Nephron (organoid): ENCODE measurements at regions not wholly inside any gene's neighbourhood (a gene's known extent, or its start where the extent isn't known, plus 50 kb on each side); places are given as distances from the start of the nearest gene placed in this dataset.
"Not testable (repeated sequence)": the region's sequence is repeated elsewhere in the genome, so short reads cannot be mapped to it uniquely, and the experiment has no call there.

Source experiments
- H3K27ac Mint-ChIP-seq, 3 experiments: 2 replicates each; pipeline ENCODE4 v1.8.0; 2020; ENCODE audit warnings: mixed read lengths in 3 of 3, mild to moderate bottlenecking in 2 of 3, moderate library complexity in 1 of 3
- H3K27me3 Mint-ChIP-seq: 2 replicates; pipeline ENCODE4 v1.8.0; 2021; ENCODE audit warnings: low read depth, mild to moderate bottlenecking, moderate library complexity, mixed read lengths
- H3K36me3 Mint-ChIP-seq: 2 replicates; pipeline ENCODE4 v1.8.0; 2020; ENCODE audit warnings: low read depth, mixed read lengths
- H3K4me1 Mint-ChIP-seq: 2 replicates; pipeline ENCODE4 v1.8.0; 2020; ENCODE audit warnings: mixed read lengths
- H3K4me3 Mint-ChIP-seq, 3 experiments: 2 replicates each; pipeline ENCODE4 v1.8.0; 2020; ENCODE audit warnings: mild to moderate bottlenecking in 3 of 3, mixed read lengths in 3 of 3, moderate library complexity in 2 of 3
- H3K9me3 Mint-ChIP-seq: 2 replicates; pipeline ENCODE4 v1.8.0; 2020; ENCODE audit warnings: mixed read lengths
- CTCF ChIP-seq, 3 experiments: fragments of 200-600 bp; sonication (generic); IDR thresholded peaks; one replicate each; pipeline ENCODE4 v1.5.0; 2021; ENCODE audit warnings: antibody characterized with exemption in 3 of 3; ENCODE audit not compliant: unreplicated experiment in 3 of 3

DNA sequence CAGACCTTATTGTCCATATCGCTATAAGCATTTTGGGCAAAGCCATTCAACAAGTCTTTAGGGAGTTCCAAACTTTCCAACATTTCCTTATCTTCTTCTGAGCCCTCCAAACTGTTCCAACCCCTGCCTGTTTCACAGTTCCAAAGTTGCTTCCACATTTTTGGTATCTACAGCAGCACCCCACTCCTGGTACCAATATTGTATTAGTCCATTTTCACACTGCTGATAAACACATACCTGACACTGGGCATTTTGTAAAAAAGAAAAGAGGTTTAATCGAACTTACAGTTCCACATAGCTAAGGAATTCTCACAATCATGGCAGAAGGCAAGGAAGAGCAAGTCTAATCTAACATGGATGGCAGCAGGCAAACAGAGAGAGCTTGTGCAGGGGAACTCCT is 834.1 kb upstream of the GBE1 start:
- no peak overlapping the region for H3K4me3 Mint-ChIP-seq
- no peaks in the 10 kb centered on the region for H3K4me1 Mint-ChIP-seq
- H3K27me3 Mint-ChIP-seq = no peaks in the 10 kb centered on the region
- H3K9me3 Mint-ChIP-seq = peaks cover 15% of the 10 kb centered on the region
- H3K27ac Mint-ChIP-seq = no peak overlapping the region
- no peak for TF ChIP-seq CTCF (IDR thresholded peaks at IDR 0.05; ENCODE audit: unreplicated experiment in 3 of 3)
- no peaks in the 10 kb centered on the region for H3K36me3 Mint-ChIP-seq

DNA sequence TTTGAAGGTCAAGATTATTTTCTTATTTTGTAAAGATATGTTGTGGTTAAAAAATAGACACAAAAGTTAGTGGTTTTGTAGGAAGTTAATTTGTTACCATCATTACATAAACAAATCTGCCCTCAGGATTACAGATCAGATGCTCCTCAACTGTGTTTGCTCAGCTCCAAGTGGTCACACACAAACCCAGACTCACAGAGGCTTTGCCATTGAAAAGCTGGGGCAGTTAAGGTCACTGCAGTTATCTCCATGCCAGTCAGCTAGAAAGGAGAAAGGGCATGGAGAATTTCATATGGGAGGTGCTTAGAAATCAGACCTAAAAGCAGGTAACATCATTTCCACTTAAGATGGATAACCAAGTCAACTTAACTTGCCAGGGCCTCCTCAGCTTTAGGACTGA is 825.7 kb upstream of the GBE1 start:
- Mint-ChIP-seq H3K36me3 (no peaks in the 10 kb centered on the region), H3K27ac (no peak overlapping the region), H3K9me3 (no peaks in the 10 kb centered on the region), H3K27me3 (no peaks in the 10 kb centered on the region), H3K4me3 (no peak overlapping the region), H3K4me1 (no peaks in the 10 kb centered on the region)
- no peak for TF ChIP-seq CTCF (IDR thresholded peaks at IDR 0.05; ENCODE audit: unreplicated experiment in 3 of 3)

DNA sequence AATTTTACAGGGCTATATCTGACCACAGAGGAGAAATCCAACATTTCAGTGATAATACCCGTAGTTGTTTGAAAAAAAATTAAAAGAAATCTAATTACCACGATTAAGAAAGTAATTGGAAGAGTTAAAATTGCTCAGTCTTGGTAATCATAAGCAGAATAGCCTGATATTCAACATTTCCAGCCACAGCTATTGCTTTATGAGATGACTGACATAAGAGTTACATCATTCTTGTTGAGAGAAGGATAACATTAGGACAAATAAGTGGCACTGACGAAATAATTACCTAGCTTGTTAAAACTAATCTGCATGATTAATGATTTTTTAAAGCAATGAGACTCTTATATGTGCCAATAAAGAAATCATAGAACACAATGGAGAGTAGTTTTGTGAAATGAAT is 825.0 kb upstream of the GBE1 start:
- Mint-ChIP-seq H3K27ac (no peak overlapping the region), H3K36me3 (no peaks in the 10 kb centered on the region), H3K27me3 (no peaks in the 10 kb centered on the region), H3K4me3 (no peak overlapping the region), H3K9me3 (no peaks in the 10 kb centered on the region), H3K4me1 (no peaks in the 10 kb centered on the region)
- TF ChIP-seq CTCF (IDR thresholded peaks at IDR 0.05; ENCODE audit: unreplicated experiment in 3 of 3) = no peak

- not testable (repeated sequence) for H3K27ac Mint-ChIP-seq, H3K4me1 Mint-ChIP-seq
Observed at GRCh38 chr3:82586002-82586401, 824.6 kb upstream of the GBE1 start.

GRCh38 chr3:82585591-82585990 is 824.1 kb upstream of the GBE1 start:
- not testable (repeated sequence) for H3K27me3 Mint-ChIP-seq, H3K36me3 Mint-ChIP-seq, H3K9me3 Mint-ChIP-seq, H3K4me1 Mint-ChIP-seq, H3K27ac Mint-ChIP-seq, H3K4me3 Mint-ChIP-seq

More at GRCh38 chr3:82586002-82586401, 824.6 kb upstream of the GBE1 start:
- not testable (repeated sequence) for H3K36me3 Mint-ChIP-seq, H3K9me3 Mint-ChIP-seq, H3K4me3 Mint-ChIP-seq, H3K27me3 Mint-ChIP-seq

DNA sequence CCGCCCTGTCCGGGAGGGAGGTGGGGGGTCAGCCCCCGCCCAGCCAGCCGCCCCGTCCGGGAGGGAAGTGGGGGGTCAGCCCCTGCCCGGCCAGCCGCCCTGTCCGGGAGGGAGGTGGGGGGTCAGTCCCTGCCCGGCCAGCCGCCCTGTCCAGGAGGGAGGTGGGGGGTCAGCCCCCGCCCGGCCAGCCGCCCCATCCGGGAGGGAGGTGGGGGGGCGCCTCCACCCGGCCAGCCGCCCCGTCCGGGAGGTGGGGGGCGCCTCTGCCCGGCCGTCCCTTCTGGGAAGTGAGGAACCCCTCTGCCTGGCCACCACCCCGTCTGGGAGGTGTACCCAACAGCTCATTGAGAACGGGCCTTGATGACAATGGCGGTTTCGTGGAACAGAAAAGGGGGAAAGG is 823.4 kb upstream of the GBE1 start:
- H3K27me3 Mint-ChIP-seq, H3K4me3 Mint-ChIP-seq, H3K27ac Mint-ChIP-seq, H3K36me3 Mint-ChIP-seq, H3K4me1 Mint-ChIP-seq, H3K9me3 Mint-ChIP-seq: not testable (repeated sequence)

DNA sequence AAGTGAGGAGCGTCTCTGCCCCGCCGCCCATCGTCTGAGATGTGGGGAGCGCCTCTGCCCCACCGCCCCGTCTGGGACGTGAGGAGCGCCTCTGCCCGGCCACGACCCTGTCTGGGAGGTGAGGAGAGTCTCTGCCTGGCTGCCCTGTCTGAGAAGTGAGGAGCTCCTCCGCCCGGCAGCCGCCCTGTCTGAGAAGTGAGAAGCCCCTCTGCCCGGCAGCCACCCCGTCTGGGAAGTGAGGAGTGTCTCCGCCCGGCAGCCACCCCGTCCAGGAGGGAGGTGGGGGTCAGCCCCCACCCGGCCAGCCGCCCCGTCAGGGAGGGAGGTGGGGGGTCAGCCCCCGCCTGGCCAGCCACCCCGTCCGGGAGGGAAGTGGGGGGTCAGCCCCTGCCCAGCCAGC is 823.0 kb upstream of the GBE1 start:
- not testable (repeated sequence) for H3K27ac Mint-ChIP-seq, H3K9me3 Mint-ChIP-seq, H3K4me1 Mint-ChIP-seq, H3K4me3 Mint-ChIP-seq, H3K27me3 Mint-ChIP-seq, H3K36me3 Mint-ChIP-seq

DNA sequence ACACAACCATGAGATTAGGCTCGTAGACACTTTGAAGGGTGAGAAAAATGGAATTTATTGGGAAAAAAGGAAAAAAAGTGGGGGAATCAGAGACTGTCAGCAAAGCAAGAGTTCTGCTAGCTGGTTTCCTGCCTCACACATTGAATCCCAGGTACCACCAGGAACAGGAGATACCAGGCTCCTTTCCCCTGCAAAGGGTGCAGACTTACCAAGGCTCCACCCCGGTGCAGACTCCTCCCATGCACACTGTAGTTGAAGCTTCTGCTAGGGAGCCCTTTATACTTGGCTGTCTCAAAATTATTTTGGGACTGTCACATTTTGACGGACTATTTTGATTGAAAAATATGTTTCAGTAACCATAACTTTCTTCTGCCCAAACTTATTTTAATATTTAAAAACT is 819.9 kb upstream of the GBE1 start:
- Mint-ChIP-seq H3K9me3 (no peaks in the 10 kb centered on the region), H3K4me3 (no peak overlapping the region), H3K27ac (no peak overlapping the region), H3K36me3 (no peaks in the 10 kb centered on the region), H3K4me1 (no peaks in the 10 kb centered on the region), H3K27me3 (no peaks in the 10 kb centered on the region)
- no peak for TF ChIP-seq CTCF (IDR thresholded peaks at IDR 0.05; ENCODE audit: unreplicated experiment in 3 of 3)
